Fibroblast of lung (primary cell): ENCODE measurements at regions not wholly inside any gene's neighbourhood (a gene's known extent, or its start where the extent isn't known, plus 50 kb on each side); places are given as distances from the start of the nearest gene placed in this dataset.
A peak's percentile ranks its signal among the peaks of the same experiment; 100 is the strongest.

Experiments used
- DNase-seq, 2 donors: peaks; one replicate each; pipeline versions ENCODE4 v3.0.0 to v3.0.0-alpha.2; 2010; ENCODE audit warnings: low read depth in 2 of 2
- H2AFZ ChIP-seq: 2 replicates; pipeline ENCODE4 v1.5.1; 2012; ENCODE audit warnings: low read length, control low read depth, inconsistent platforms
- H3K27ac ChIP-seq: 2 replicates; pipeline ENCODE4 v1.5.1; 2011; ENCODE audit warnings: low read length, control low read depth; ENCODE audit not compliant: insufficient read depth
- H3K27me3 ChIP-seq: 2 replicates; pipeline ENCODE4 v1.5.1; 2011; ENCODE audit warnings: mild to moderate bottlenecking, low read length; ENCODE audit not compliant: control insufficient read depth, insufficient read depth
- H3K36me3 ChIP-seq: 2 replicates; pipeline ENCODE4 v1.5.1; 2011; ENCODE audit warnings: low read length; ENCODE audit not compliant: control insufficient read depth, insufficient read depth
- H3K4me1 ChIP-seq: 2 replicates; pipeline ENCODE4 v1.5.1; 2011; ENCODE audit warnings: low read length; ENCODE audit not compliant: control insufficient read depth, insufficient read depth; ENCODE audit errors: extremely low read depth
- H3K4me2 ChIP-seq: 2 replicates; pipeline ENCODE4 v1.5.1; 2011; ENCODE audit warnings: low read length, control low read depth; ENCODE audit not compliant: insufficient read depth; ENCODE audit errors: extremely low read depth
- H3K4me3 ChIP-seq, 4 experiments: fragments of 200-600 bp in 1 of 4; sonication (generic) in 1 of 4; replicated peaks in 1 of 4; 2 replicates each; pipeline ENCODE4 v1.5.1; 2011 to 2016; ENCODE audit warnings: low read length in 4 of 4, low read depth in 3 of 4, mild to moderate bottlenecking in 3 of 4, control low read depth in 2 of 4, inconsistent platforms in 1 of 4, mixed read lengths in 1 of 4; ENCODE audit not compliant: insufficient read depth in 1 of 4; ENCODE audit errors: control extremely low read depth in 1 of 4
- H3K79me2 ChIP-seq: 2 replicates; pipeline ENCODE4 v1.5.1; 2012; ENCODE audit warnings: mild to moderate bottlenecking, low read length, inconsistent platforms; ENCODE audit not compliant: control insufficient read depth, insufficient read depth
- H3K9ac ChIP-seq: 2 replicates; pipeline ENCODE4 v1.5.1; 2011; ENCODE audit warnings: mild to moderate bottlenecking, low read length, control low read depth; ENCODE audit not compliant: insufficient read depth
- H3K9me3 ChIP-seq: 2 replicates; pipeline ENCODE4 v1.5.1; 2012; ENCODE audit warnings: low read depth, low read length; ENCODE audit not compliant: control insufficient read depth, insufficient read depth
- H4K20me1 ChIP-seq: 2 replicates; pipeline ENCODE4 v1.5.1; 2011; ENCODE audit warnings: low read length; ENCODE audit not compliant: control insufficient read depth, insufficient read depth; ENCODE audit errors: extremely low read depth
- EZH2 ChIP-seq: IDR thresholded peaks from 2 replicates; pipeline ENCODE4 v1.5.1; 2012; ENCODE audit warnings: low read length, control low read depth, mild to moderate bottlenecking; ENCODE audit errors: missing control alignments
- TF ChIP-seq, protein P1 (sequence below), 2 donors: IDR thresholded peaks in 1 of 2; conservative IDR thresholded peaks in 1 of 2; 1 replicate in 1 of 2; 2 replicates in 1 of 2; pipeline ENCODE4 v1.5.1; 2011 to 2012; ENCODE audit warnings: low read length in 2 of 2, control low read depth in 1 of 2, inconsistent platforms in 1 of 2, low read depth in 1 of 2, mild to moderate bottlenecking in 1 of 2

GRCh38 chr17:83198366-83199341, 119.2 kb downstream of the METRNL start:
- Histone ChIP-seq H2AFZ (no peak overlapping the region), H3K4me2 (no peak overlapping the region), H3K27ac (no peak overlapping the region), H3K4me3 (no peak overlapping the region), H3K4me1 (peaks cover 25% of the 10 kb centered on the region), H4K20me1 (no peaks in the 10 kb centered on the region), H3K36me3 (no peaks in the 10 kb centered on the region), H3K27me3 (no peaks in the 10 kb centered on the region), H3K9me3 (no peaks in the 10 kb centered on the region), H3K79me2 (no peaks in the 10 kb centered on the region), H3K9ac (no peak overlapping the region)
- DNase-seq = no peak
- TF ChIP-seq, protein P1, sequence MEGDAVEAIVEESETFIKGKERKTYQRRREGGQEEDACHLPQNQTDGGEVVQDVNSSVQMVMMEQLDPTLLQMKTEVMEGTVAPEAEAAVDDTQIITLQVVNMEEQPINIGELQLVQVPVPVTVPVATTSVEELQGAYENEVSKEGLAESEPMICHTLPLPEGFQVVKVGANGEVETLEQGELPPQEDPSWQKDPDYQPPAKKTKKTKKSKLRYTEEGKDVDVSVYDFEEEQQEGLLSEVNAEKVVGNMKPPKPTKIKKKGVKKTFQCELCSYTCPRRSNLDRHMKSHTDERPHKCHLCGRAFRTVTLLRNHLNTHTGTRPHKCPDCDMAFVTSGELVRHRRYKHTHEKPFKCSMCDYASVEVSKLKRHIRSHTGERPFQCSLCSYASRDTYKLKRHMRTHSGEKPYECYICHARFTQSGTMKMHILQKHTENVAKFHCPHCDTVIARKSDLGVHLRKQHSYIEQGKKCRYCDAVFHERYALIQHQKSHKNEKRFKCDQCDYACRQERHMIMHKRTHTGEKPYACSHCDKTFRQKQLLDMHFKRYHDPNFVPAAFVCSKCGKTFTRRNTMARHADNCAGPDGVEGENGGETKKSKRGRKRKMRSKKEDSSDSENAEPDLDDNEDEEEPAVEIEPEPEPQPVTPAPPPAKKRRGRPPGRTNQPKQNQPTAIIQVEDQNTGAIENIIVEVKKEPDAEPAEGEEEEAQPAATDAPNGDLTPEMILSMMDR (conservative IDR thresholded peaks at IDR 0.05 in 1 of 2, IDR thresholded peaks at IDR 0.05 in 1 of 2; ENCODE audit: low read depth in 1 of 2, low read length in 2 of 2) = no peak
- TF ChIP-seq EZH2 = no peak

- no peaks in the 10 kb centered on the region for H3K79me2 ChIP-seq
- no peaks in the 10 kb centered on the region for H3K36me3 ChIP-seq
- TF ChIP-seq, protein P1 (conservative IDR thresholded peaks at IDR 0.05 in 1 of 2, IDR thresholded peaks at IDR 0.05 in 1 of 2; ENCODE audit: low read depth in 1 of 2, low read length in 2 of 2) = no peak
- no peak for TF ChIP-seq EZH2
- H3K4me1 ChIP-seq = peaks cover 31% of the 10 kb centered on the region
- no peaks in the 10 kb centered on the region for H4K20me1 ChIP-seq
- H3K9me3 ChIP-seq = no peaks in the 10 kb centered on the region
- H3K9ac ChIP-seq = no peak overlapping the region
- H3K4me2 ChIP-seq = no peak overlapping the region
- H2AFZ ChIP-seq = no peak overlapping the region
- no peak for DNase-seq
- no peak overlapping the region for H3K4me3 ChIP-seq
- H3K27me3 ChIP-seq = no peaks in the 10 kb centered on the region
- H3K27ac ChIP-seq = peak overlapping the region; percentile 18
Measured at GRCh38 chr17:83199500-83200201, 120.2 kb downstream of the METRNL start.

- TF ChIP-seq, protein P1 (conservative IDR thresholded peaks at IDR 0.05 in 1 of 2, IDR thresholded peaks at IDR 0.05 in 1 of 2; ENCODE audit: low read depth in 1 of 2, low read length in 2 of 2) = no peak
- no peak for TF ChIP-seq EZH2
- H3K36me3 ChIP-seq = no peaks in the 10 kb centered on the region
- no peaks in the 10 kb centered on the region for H4K20me1 ChIP-seq
- peaks cover 31% of the 10 kb centered on the region for H3K4me1 ChIP-seq
- no peaks in the 10 kb centered on the region for H3K9me3 ChIP-seq
- H3K9ac ChIP-seq = no peak overlapping the region
- no peak overlapping the region for H3K4me3 ChIP-seq
- DNase-seq = peak in 1 of 2 donors; percentile 39
- H3K4me2 ChIP-seq = no peak overlapping the region
- no peak overlapping the region for H2AFZ ChIP-seq
- no peaks in the 10 kb centered on the region for H3K79me2 ChIP-seq
- H3K27ac ChIP-seq = peak overlapping the region; percentile 18
- H3K27me3 ChIP-seq = no peaks in the 10 kb centered on the region
Measured at GRCh38 chr17:83200231-83200699, 120.9 kb downstream of the METRNL start.
